ENCODE measurements at regions not wholly inside any gene's neighbourhood (a gene's known extent, or its start where the extent isn't known, plus 50 kb on each side); places are given as distances from the start of the nearest gene placed in this dataset.

- ATAC-seq: peak in 3 of 8 donors; percentile 29 to 55 (median 43)
- peak overlapping the region in 3 of 10 donors; percentile 13 to 58 (median 45) for H3K27ac ChIP-seq
- intact Hi-C loops (cut with DNase I): no loop called here
These were observed 525.6 kb downstream of the SPATA31D1 start for GRCh38 chr9:82513976-82514735.

GRCh38 chr9:82518868-82519267, 530.3 kb downstream of the SPATA31D1 start:
- Histone ChIP-seq H3K27me3 (no peaks in the 10 kb centered on the region), H3K36me3 (no peaks in the 10 kb centered on the region), H3K4me1 (peaks cover 0 to 16% (median 5%) of the 10 kb centered on the region in 9 donors), H3K4me3 (no peak overlapping the region), H3K27ac (no peak overlapping the region), H3K9me3 (no peaks in the 10 kb centered on the region)
- intact Hi-C loops (cut with DNase I): no loop called here
- no peak for ATAC-seq
- no peak for TF ChIP-seq CTCF (IDR thresholded peaks at IDR 0.05)
- DNase-seq: no peak

More at GRCh38 chr9:82513976-82514735, 525.6 kb downstream of the SPATA31D1 start:
- 49 to 54% methylated on average over 3 of the region's 3 CpGs for WGBS, 2 donors
- no peak for DNase-seq
- H3K9me3 ChIP-seq: peaks cover 0 to 3% (median 0%) of the 10 kb centered on the region in 11 donors
- H3K36me3 ChIP-seq: no peaks in the 10 kb centered on the region
- H3K4me3 ChIP-seq: no peak overlapping the region
- H3K27me3 ChIP-seq: no peaks in the 10 kb centered on the region
- peaks cover 0 to 29% (median 7%) of the 10 kb centered on the region in 9 donors for H3K4me1 ChIP-seq
- no peak for TF ChIP-seq CTCF (IDR thresholded peaks at IDR 0.05)

GRCh38 chr9:82519332-82519731, 530.8 kb downstream of the SPATA31D1 start:
- no peaks in the 10 kb centered on the region for H3K9me3 ChIP-seq
- DNase-seq (no peak), ATAC-seq (no peak)
- no peak for TF ChIP-seq CTCF (IDR thresholded peaks at IDR 0.05)
- H3K36me3 ChIP-seq: no peaks in the 10 kb centered on the region
- intact Hi-C loops (cut with DNase I): no loop called here
- no peak overlapping the region for H3K27ac ChIP-seq
- WGBS, 2 donors: 67 to 79% methylated on average over 1 of the region's 1 CpG
- H3K27me3 ChIP-seq: no peaks in the 10 kb centered on the region
- peaks cover 0 to 11% (median under 1%) of the 10 kb centered on the region in 9 donors for H3K4me1 ChIP-seq
- H3K4me3 ChIP-seq: no peak overlapping the region

GRCh38 chr9:82524407-82524806, 535.8 kb downstream of the SPATA31D1 start:
- no peaks in the 10 kb centered on the region for H3K27me3 ChIP-seq
- intact Hi-C loops (cut with DNase I): no loop called here
- H3K9me3 ChIP-seq: peaks cover 0 to 32% (median 19%) of the 10 kb centered on the region in 11 donors
- no peaks in the 10 kb centered on the region for H3K4me1 ChIP-seq
- H3K36me3 ChIP-seq: no peaks in the 10 kb centered on the region
- 93% methylated on average over 1 of the region's 1 CpG for WGBS, 2 donors
- no peak for ATAC-seq
- DNase-seq: no peak
- TF ChIP-seq CTCF (IDR thresholded peaks at IDR 0.05): no peak
- H3K27ac ChIP-seq: no peak overlapping the region
- no peak overlapping the region for H3K4me3 ChIP-seq

Data from heart right ventricle (tissue), 16 donors.